ENCODE measurements at regions not wholly inside any gene's neighbourhood (a gene's known extent, or its start where the extent isn't known, plus 50 kb on each side); places are given as distances from the start of the nearest gene placed in this dataset.

DNA sequence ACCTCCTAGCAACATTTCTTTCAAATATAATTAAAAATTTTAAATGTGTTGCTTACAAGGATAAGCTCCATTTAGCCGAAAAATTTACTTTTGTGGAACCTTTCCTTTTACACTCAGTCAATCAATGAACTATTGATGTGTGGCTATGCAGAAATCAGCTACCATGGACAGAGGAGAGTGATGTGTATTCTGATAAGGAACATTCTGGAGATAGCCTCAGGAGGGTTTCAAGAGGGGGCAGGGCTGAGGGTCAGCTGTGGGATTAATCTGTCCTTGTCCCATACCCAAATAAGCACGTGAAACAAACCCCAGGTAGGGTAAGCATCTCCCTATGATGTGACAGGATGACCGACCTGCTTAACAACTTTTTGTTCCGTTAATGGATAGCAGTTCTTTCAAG lies 192.6 kb upstream of the PROK2 start:
- intact Hi-C loops (cut with micrococcal nuclease), result loop anchor here (5.0 kb wide), 1 partner anchor 100 kb away; no protein-coding TSS in a partner anchor
- H3K36me3 Mint-ChIP-seq (ENCODE audit: low read depth), result no peaks in the 10 kb centered on the region
- no peaks in the 10 kb centered on the region for H3K27me3 Mint-ChIP-seq (ENCODE audit: low read depth)
- peaks cover 5% of the 10 kb centered on the region for H3K9me3 Mint-ChIP-seq
- no peak overlapping the region for H3K27ac Mint-ChIP-seq
- DNase-seq (ENCODE audit: low spot score), result no peak
- H3K4me1 Mint-ChIP-seq (ENCODE audit: low read depth), result peaks cover 40% of the 10 kb centered on the region
- H3K4me3 Mint-ChIP-seq (ENCODE audit: low read depth), result no peak overlapping the region

- intact Hi-C loops (cut with micrococcal nuclease), result loop anchor here (5.0 kb wide), 1 partner anchor 102 kb away; no protein-coding TSS in a partner anchor
Observed at GRCh38 chr3:71975573-71975972, 190.6 kb upstream of the PROK2 start.

GRCh38 chr3:71974786-71975185 lies 189.8 kb upstream of the PROK2 start:
- Mint-ChIP-seq H3K36me3 (ENCODE audit: low read depth) (no peaks in the 10 kb centered on the region), H3K4me1 (ENCODE audit: low read depth) (peaks cover 25% of the 10 kb centered on the region), H3K4me3 (ENCODE audit: low read depth) (no peak overlapping the region), H3K27ac (no peak overlapping the region), H3K9me3 (peaks cover 5% of the 10 kb centered on the region), H3K27me3 (ENCODE audit: low read depth) (no peaks in the 10 kb centered on the region)
- no peak for DNase-seq (ENCODE audit: low spot score)
- intact Hi-C loops (cut with micrococcal nuclease), result loop anchor here (5.0 kb wide), 1 partner anchor 103 kb away; no protein-coding TSS in a partner anchor

More at GRCh38 chr3:71975573-71975972, 190.6 kb upstream of the PROK2 start:
- DNase-seq (ENCODE audit: low spot score), result no peak
- Mint-ChIP-seq H3K27me3 (ENCODE audit: low read depth) (no peaks in the 10 kb centered on the region), H3K27ac (no peak overlapping the region), H3K9me3 (peaks cover 5% of the 10 kb centered on the region), H3K4me3 (ENCODE audit: low read depth) (no peak overlapping the region), H3K4me1 (ENCODE audit: low read depth) (peaks cover 29% of the 10 kb centered on the region), H3K36me3 (ENCODE audit: low read depth) (no peaks in the 10 kb centered on the region)

GRCh38 chr3:71973274-71974030 lies 188.5 kb upstream of the PROK2 start:
- H3K9me3 Mint-ChIP-seq, result peaks cover 5% of the 10 kb centered on the region
- H3K4me1 Mint-ChIP-seq (ENCODE audit: low read depth), result peaks cover 14% of the 10 kb centered on the region
- intact Hi-C loops (cut with micrococcal nuclease), result no loop called here

DNA sequence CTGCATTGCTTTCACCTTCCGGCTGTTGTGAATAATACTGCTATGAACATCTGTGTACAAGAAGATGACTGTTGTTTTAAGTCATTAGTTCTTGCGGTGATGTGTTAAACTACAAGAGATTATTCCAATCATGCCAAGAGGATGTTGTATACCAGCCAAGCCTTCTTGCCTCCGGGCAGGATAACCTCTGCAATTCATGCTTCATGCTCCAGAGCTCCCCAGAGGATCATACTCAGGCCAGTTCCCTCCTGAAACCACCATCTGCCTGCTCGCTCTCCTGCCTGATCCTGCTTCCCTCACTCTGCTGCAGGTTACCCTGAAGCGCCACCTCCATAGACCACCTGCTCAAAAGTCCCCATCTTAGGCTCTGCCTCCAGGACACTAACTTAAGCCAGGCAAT lies 187.1 kb upstream of the PROK2 start:
- intact Hi-C loops (cut with micrococcal nuclease), result no loop called here
- no peak overlapping the region for H3K4me3 Mint-ChIP-seq (ENCODE audit: low read depth)
- no peak for DNase-seq (ENCODE audit: low spot score)
- no peaks in the 10 kb centered on the region for H3K36me3 Mint-ChIP-seq (ENCODE audit: low read depth)
- peaks cover 4% of the 10 kb centered on the region for H3K4me1 Mint-ChIP-seq (ENCODE audit: low read depth)
- peaks cover under 1% of the 10 kb centered on the region for H3K27me3 Mint-ChIP-seq (ENCODE audit: low read depth)
- H3K9me3 Mint-ChIP-seq, result peaks cover 5% of the 10 kb centered on the region
- no peak overlapping the region for H3K27ac Mint-ChIP-seq

More at GRCh38 chr3:71973274-71974030, 188.5 kb upstream of the PROK2 start:
- H3K36me3 Mint-ChIP-seq (ENCODE audit: low read depth), result no peaks in the 10 kb centered on the region
- H3K27me3 Mint-ChIP-seq (ENCODE audit: low read depth), result no peaks in the 10 kb centered on the region
- DNase-seq (ENCODE audit: low spot score), result no peak
- H3K4me3 Mint-ChIP-seq (ENCODE audit: low read depth), result no peak overlapping the region
- no peak overlapping the region for H3K27ac Mint-ChIP-seq

DNA sequence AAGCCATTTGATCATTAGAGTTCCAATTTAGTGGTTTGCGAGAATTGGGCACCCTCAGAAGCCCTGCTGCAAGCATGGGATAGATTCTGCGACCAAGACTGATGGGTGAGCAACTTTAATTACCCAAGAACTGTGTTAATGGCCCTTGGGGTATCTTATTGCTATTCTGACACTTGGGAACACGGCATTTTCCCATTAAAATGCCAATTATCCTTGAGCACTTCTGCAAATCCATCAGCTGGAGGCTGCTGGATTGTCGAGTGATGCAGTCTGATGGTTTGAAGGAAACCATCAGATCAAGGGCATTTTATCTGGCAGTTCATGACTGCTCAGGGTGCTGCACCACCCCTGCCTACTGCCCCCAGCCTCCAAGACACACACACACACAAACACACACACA lies 183.6 kb upstream of the PROK2 start:
- DNase-seq (ENCODE audit: low spot score), result no peak
- Mint-ChIP-seq H3K4me1 (ENCODE audit: low read depth) (no peaks in the 10 kb centered on the region), H3K27ac (no peak overlapping the region)

GRCh38 chr3:71966185-71966584 lies 181.2 kb upstream of the PROK2 start:
- peaks cover 2% of the 10 kb centered on the region for H3K4me1 Mint-ChIP-seq (ENCODE audit: low read depth)

More for the DNA sequence above, 183.6 kb upstream of the PROK2 start:
- Mint-ChIP-seq H3K4me3 (ENCODE audit: low read depth) (no peak overlapping the region), H3K27me3 (ENCODE audit: low read depth) (peaks cover 8% of the 10 kb centered on the region), H3K9me3 (no peaks in the 10 kb centered on the region), H3K36me3 (ENCODE audit: low read depth) (no peaks in the 10 kb centered on the region)
- intact Hi-C loops (cut with micrococcal nuclease), result no loop called here

DNA sequence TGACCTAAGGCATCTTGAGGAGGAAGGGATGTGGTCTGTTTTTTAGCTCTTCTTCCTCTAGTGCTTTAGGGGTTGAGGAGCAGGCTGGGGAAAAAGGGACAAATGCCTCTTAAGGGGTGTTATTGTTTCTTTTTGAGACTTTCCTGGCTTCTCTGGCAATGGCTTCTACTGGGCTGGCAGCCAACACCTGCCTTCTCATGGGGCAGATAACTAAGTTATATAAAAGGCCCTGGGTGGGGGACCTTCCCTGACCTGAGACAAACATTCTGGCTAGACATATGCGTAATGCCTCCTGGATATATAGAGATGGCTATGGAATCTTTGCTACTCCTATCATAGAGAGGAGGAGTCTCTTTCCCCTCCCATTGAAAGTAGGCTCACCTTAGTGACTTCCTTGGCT lies 179.2 kb upstream of the PROK2 start:
- H3K9me3 Mint-ChIP-seq, result no peaks in the 10 kb centered on the region
- H3K4me3 Mint-ChIP-seq (ENCODE audit: low read depth), result no peak overlapping the region
- intact Hi-C loops (cut with micrococcal nuclease), result no loop called here
- peaks cover 18% of the 10 kb centered on the region for H3K27me3 Mint-ChIP-seq (ENCODE audit: low read depth)
- DNase-seq (ENCODE audit: low spot score), result no peak
- no peaks in the 10 kb centered on the region for H3K36me3 Mint-ChIP-seq (ENCODE audit: low read depth)
- no peak overlapping the region for H3K27ac Mint-ChIP-seq
- H3K4me1 Mint-ChIP-seq (ENCODE audit: low read depth), result peaks cover 5% of the 10 kb centered on the region

More at GRCh38 chr3:71966185-71966584, 181.2 kb upstream of the PROK2 start:
- no peak for DNase-seq (ENCODE audit: low spot score)
- intact Hi-C loops (cut with micrococcal nuclease), result no loop called here
- H3K36me3 Mint-ChIP-seq (ENCODE audit: low read depth), result no peaks in the 10 kb centered on the region
- no peaks in the 10 kb centered on the region for H3K9me3 Mint-ChIP-seq
- no peak overlapping the region for H3K27ac Mint-ChIP-seq
- no peak overlapping the region for H3K4me3 Mint-ChIP-seq (ENCODE audit: low read depth)
- H3K27me3 Mint-ChIP-seq (ENCODE audit: low read depth), result peaks cover 13% of the 10 kb centered on the region

DNA sequence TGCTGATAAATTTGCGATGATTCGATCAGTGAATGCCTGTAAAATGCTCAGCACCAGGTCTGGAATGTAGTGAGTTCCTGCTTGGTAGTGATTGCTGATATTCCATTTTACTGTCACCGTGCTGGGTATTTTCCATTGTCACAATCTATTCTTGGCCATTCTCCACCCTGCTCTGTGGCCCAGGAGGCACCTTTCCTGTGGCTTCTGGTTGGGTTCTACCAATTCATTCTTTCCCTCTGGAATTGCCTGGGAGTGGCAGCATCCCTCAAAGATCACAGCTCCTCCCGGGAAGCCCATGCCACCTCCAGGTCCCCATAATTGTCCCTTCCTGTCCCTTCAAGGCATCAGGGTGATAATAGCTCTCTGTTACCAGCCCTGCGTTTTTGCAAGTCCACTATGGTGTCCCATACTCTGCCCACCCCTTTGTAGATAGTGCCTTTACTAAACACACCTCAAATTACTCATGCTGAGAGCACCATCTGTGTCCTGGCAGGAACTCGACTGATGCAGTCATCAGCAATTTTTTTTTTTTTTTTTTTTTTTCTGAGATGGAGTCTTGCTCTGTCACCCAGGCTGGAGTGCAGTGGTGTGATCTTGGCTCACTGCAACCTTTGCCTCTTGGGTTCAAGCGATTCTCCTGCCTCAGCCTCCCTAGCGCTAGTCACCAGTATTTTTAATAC lies 177.8 kb upstream of the PROK2 start:
- Mint-ChIP-seq H3K36me3 (ENCODE audit: low read depth) (no peaks in the 10 kb centered on the region), H3K9me3 (no peaks in the 10 kb centered on the region), H3K4me1 (ENCODE audit: low read depth) (peaks cover 10% of the 10 kb centered on the region), H3K4me3 (ENCODE audit: low read depth) (no peak overlapping the region), H3K27me3 (ENCODE audit: low read depth) (peaks cover 18% of the 10 kb centered on the region), H3K27ac (no peak overlapping the region)
- no peak for DNase-seq (ENCODE audit: low spot score)
- intact Hi-C loops (cut with micrococcal nuclease), result no loop called here

GRCh38 chr3:71961891-71962290 lies 176.9 kb upstream of the PROK2 start:
- DNase-seq (ENCODE audit: low spot score), result no peak
- no peaks in the 10 kb centered on the region for H3K9me3 Mint-ChIP-seq
- peaks cover 16% of the 10 kb centered on the region for H3K27me3 Mint-ChIP-seq (ENCODE audit: low read depth)
- H3K27ac Mint-ChIP-seq, result no peak overlapping the region
- H3K4me1 Mint-ChIP-seq (ENCODE audit: low read depth), result peaks cover 12% of the 10 kb centered on the region
- no peak overlapping the region for H3K4me3 Mint-ChIP-seq (ENCODE audit: low read depth)
- no peaks in the 10 kb centered on the region for H3K36me3 Mint-ChIP-seq (ENCODE audit: low read depth)
- intact Hi-C loops (cut with micrococcal nuclease), result no loop called here

DNA sequence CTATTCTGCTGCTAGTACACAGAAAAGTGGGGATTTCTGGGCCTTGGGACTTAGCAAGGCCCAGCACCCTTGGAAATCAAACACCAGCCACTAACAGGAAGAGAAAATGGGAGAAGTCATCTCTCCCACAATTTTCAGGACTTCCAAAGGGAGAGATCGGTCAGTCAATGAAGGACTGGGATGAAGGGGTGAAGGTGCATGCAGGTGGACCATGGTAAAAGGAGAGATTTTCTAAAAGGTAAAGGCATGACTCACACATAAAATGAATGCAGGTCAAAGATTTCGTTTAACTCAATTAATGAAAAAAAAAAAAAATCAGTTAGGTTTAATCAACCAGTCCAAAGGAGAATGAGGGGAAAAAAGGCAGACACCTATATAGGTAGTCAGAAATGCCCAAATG lies 176.4 kb upstream of the PROK2 start:
- intact Hi-C loops (cut with micrococcal nuclease), result no loop called here

DNA sequence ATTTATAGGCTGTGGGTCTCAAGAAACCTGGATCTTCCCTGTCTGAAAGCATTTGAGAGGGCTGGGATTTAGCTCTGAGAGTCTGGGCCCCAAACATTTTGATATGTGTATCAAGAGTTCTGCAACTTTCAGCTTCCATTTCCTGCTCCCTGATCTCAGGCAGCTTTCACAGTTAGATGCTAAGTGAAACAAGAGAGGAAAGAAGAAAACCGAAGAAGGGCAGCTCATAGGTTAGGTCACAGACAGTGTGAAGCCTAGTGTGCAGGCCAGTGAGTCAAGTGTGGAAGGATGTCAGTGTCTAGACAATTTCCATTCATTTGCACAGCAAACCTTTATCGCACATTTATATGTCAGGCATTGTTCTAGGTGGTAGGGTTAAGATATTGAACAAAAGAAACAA lies 173.6 kb upstream of the PROK2 start:
- no peak overlapping the region for H3K4me3 Mint-ChIP-seq (ENCODE audit: low read depth)
- H3K9me3 Mint-ChIP-seq, result no peaks in the 10 kb centered on the region
- H3K4me1 Mint-ChIP-seq (ENCODE audit: low read depth), result peaks cover 17% of the 10 kb centered on the region
- H3K27me3 Mint-ChIP-seq (ENCODE audit: low read depth), result peaks cover 10% of the 10 kb centered on the region
- intact Hi-C loops (cut with micrococcal nuclease), result loop anchor here (1.0 kb wide), 1 partner anchor 20 kb away; no protein-coding TSS in a partner anchor
- no peaks in the 10 kb centered on the region for H3K36me3 Mint-ChIP-seq (ENCODE audit: low read depth)
- no peak overlapping the region for H3K27ac Mint-ChIP-seq
- no peak for DNase-seq (ENCODE audit: low spot score)

More for the DNA sequence above, 176.4 kb upstream of the PROK2 start:
- Mint-ChIP-seq H3K4me3 (ENCODE audit: low read depth) (no peak overlapping the region), H3K27ac (no peak overlapping the region), H3K36me3 (ENCODE audit: low read depth) (no peaks in the 10 kb centered on the region), H3K4me1 (ENCODE audit: low read depth) (peaks cover 12% of the 10 kb centered on the region), H3K27me3 (ENCODE audit: low read depth) (peaks cover 12% of the 10 kb centered on the region), H3K9me3 (no peaks in the 10 kb centered on the region)
- no peak for DNase-seq (ENCODE audit: low spot score)

DNA sequence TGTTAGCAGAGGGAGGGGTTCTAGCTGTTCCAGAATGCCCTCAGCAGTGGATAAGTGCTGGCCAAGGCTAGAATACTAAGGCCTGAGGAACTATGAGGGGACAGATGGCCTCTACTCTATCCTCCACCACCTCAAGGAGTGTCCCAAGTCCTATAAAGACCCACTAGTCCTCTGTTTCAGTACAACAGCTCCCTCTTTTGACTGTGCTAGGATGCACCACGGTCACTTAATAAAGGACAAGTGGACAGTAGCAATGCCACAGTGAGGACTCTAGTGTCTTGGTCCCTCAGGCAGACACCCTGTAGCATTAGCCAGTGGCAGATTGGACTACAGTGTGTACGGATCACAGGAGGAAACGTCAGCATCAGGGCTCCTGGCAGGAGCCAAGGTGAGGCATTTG lies 171.8 kb upstream of the PROK2 start:
- H3K27ac Mint-ChIP-seq, result no peak overlapping the region
- no peaks in the 10 kb centered on the region for H3K36me3 Mint-ChIP-seq (ENCODE audit: low read depth)
- H3K4me3 Mint-ChIP-seq (ENCODE audit: low read depth), result no peak overlapping the region
- no peak for DNase-seq (ENCODE audit: low spot score)
- peaks cover 8% of the 10 kb centered on the region for H3K27me3 Mint-ChIP-seq (ENCODE audit: low read depth)
- no peaks in the 10 kb centered on the region for H3K9me3 Mint-ChIP-seq
- intact Hi-C loops (cut with micrococcal nuclease), result no loop called here
- peaks cover 19% of the 10 kb centered on the region for H3K4me1 Mint-ChIP-seq (ENCODE audit: low read depth)

Data from activated T-helper 2 cell treated with anti-CD3 and anti-CD28 coated beads, Interferon-gamma antibody, Interleukin-2, Interleukin-4, amounts not matched to agents 10 μg/mL and 5 μg/mL and 100 μg/mL, durations not matched to agents 14 hours and 24 hours and 36 hours (primary cell).